Endodermal cell (in vitro differentiated cells): ENCODE measurements at regions not wholly inside any gene's neighbourhood (a gene's known extent, or its start where the extent isn't known, plus 50 kb on each side); places are given as distances from the start of the nearest gene placed in this dataset.

Experiments used
- DNase-seq: peaks from one replicate; pipeline ENCODE4 v3.0.0-alpha.2; 2017
- H3K27ac ChIP-seq: 2 replicates; pipeline ENCODE4 v1.5.1; 2013; ENCODE audit warnings: mild to moderate bottlenecking, low read depth, low read length, moderate library complexity
- H3K27me3 ChIP-seq: 2 replicates; pipeline ENCODE4 v1.6.1; 2013; ENCODE audit warnings: mild to moderate bottlenecking, low read length, moderate library complexity; ENCODE audit not compliant: insufficient read depth, control insufficient read depth, poor library complexity, severe bottlenecking
- H3K36me3 ChIP-seq: 2 replicates; pipeline ENCODE4 v1.7.0; 2013; ENCODE audit warnings: mild to moderate bottlenecking, low read length, moderate library complexity; ENCODE audit not compliant: control insufficient read depth, insufficient read depth
- H3K4me1 ChIP-seq: one replicate; pipeline ENCODE4 v1.7.0; 2013; ENCODE audit warnings: low read length; ENCODE audit not compliant: control insufficient read depth, insufficient read depth
- H3K4me3 ChIP-seq: 2 replicates; pipeline ENCODE4 v1.5.1; 2013; ENCODE audit warnings: mild to moderate bottlenecking, low read length, moderate library complexity
- H3K9ac ChIP-seq: 2 replicates; pipeline ENCODE4 v1.6.1; 2013; ENCODE audit warnings: mild to moderate bottlenecking, low read length, moderate library complexity; ENCODE audit not compliant: poor library complexity, severe bottlenecking; ENCODE audit errors: extremely low read depth
- H3K9me3 ChIP-seq: 2 replicates; pipeline ENCODE4 v1.6.1; 2013; ENCODE audit warnings: mild to moderate bottlenecking, low read length, moderate library complexity; ENCODE audit not compliant: control insufficient read depth
- H3K27ac Mint-ChIP-seq: 2 replicates; pipeline ENCODE4 v1.8.0; 2020; ENCODE audit warnings: mixed read lengths
- H3K27me3 Mint-ChIP-seq: 2 replicates; pipeline ENCODE4 v1.8.0; 2021; ENCODE audit warnings: mild to moderate bottlenecking, mixed read lengths; ENCODE audit not compliant: insufficient read depth
- H3K36me3 Mint-ChIP-seq: 2 replicates; pipeline ENCODE4 v1.8.0; 2020; ENCODE audit warnings: low read depth, mixed read lengths
- H3K4me1 Mint-ChIP-seq: 2 replicates; pipeline ENCODE4 v1.8.0; 2020; ENCODE audit warnings: mixed read lengths
- H3K4me3 Mint-ChIP-seq: 2 replicates; pipeline ENCODE4 v1.8.0; 2020; ENCODE audit warnings: mild to moderate bottlenecking, moderate library complexity, mixed read lengths
- H3K9me3 Mint-ChIP-seq: 2 replicates; pipeline ENCODE4 v1.8.0; 2020; ENCODE audit warnings: mild to moderate bottlenecking, mixed read lengths
- CTCF ChIP-seq: fragments of 200-600 bp; sonication (generic); conservative IDR thresholded peaks from 2 replicates; pipeline ENCODE4 v1.5.0; 2021; ENCODE audit warnings: antibody characterized with exemption, mild to moderate bottlenecking
- WGBS, 2 experiments: methylation state at CpG; one replicate each; pipeline versions ENCODE4 v1.1.5 to v1.1.7; 2013; ENCODE audit warnings: missing lambda C conversion rate in 2 of 2, mixed read lengths in 1 of 2; ENCODE audit not compliant: insufficient coverage in 1 of 2, insufficient read length in 1 of 2; 5-methylcytosine and 5-hydroxymethylcytosine counted together

- H3K4me3 Mint-ChIP-seq, result no peak overlapping the region
- H3K27ac Mint-ChIP-seq, result no peak overlapping the region
- no peaks in the 10 kb centered on the region for H3K9me3 ChIP-seq
- H3K36me3 Mint-ChIP-seq, result no peaks in the 10 kb centered on the region
- no peak overlapping the region for H3K4me3 ChIP-seq
- peaks cover 14% of the 10 kb centered on the region for H3K27me3 Mint-ChIP-seq
- H3K9ac ChIP-seq, result no peak overlapping the region
- no peak for DNase-seq
- no peak for TF ChIP-seq CTCF
- 100% methylated on average over 1 of the region's 2 CpGs; no CpG with 5 or more reads in 1 of the 2 experiments for WGBS, 2 experiments
- no peaks in the 10 kb centered on the region for H3K36me3 ChIP-seq
- H3K27ac ChIP-seq, result no peak overlapping the region
- no peaks in the 10 kb centered on the region for H3K9me3 Mint-ChIP-seq
- H3K27me3 ChIP-seq, result peaks cover 7% of the 10 kb centered on the region
- H3K4me1 ChIP-seq, result peaks cover 11% of the 10 kb centered on the region
- peaks cover 19% of the 10 kb centered on the region for H3K4me1 Mint-ChIP-seq
Observed at GRCh38 chr13:109656206-109656605, 130.2 kb downstream of the IRS2 start.

- H3K9me3 Mint-ChIP-seq, result no peaks in the 10 kb centered on the region
- TF ChIP-seq CTCF, result no peak
- no peak overlapping the region for H3K27ac ChIP-seq
- H3K27ac Mint-ChIP-seq, result no peak overlapping the region
- H3K9ac ChIP-seq, result no peak overlapping the region
- H3K4me1 Mint-ChIP-seq, result peaks cover 19% of the 10 kb centered on the region
- H3K36me3 ChIP-seq, result no peaks in the 10 kb centered on the region
- no peaks in the 10 kb centered on the region for H3K36me3 Mint-ChIP-seq
- H3K9me3 ChIP-seq, result no peaks in the 10 kb centered on the region
- 94 to 96% methylated on average over 5 of the region's 5 CpGs for WGBS, 2 experiments
- H3K4me1 ChIP-seq, result peaks cover 11% of the 10 kb centered on the region
- H3K4me3 Mint-ChIP-seq, result no peak overlapping the region
- no peak overlapping the region for H3K4me3 ChIP-seq
- H3K27me3 Mint-ChIP-seq, result peaks cover 9% of the 10 kb centered on the region
- no peak for DNase-seq
- peaks cover 7% of the 10 kb centered on the region for H3K27me3 ChIP-seq
Observed at GRCh38 chr13:109655611-109656010, 130.8 kb downstream of the IRS2 start.

- Mint-ChIP-seq H3K27me3 (peaks cover 7% of the 10 kb centered on the region), H3K27ac (no peak overlapping the region), H3K4me1 (peaks cover 19% of the 10 kb centered on the region), H3K9me3 (no peaks in the 10 kb centered on the region), H3K4me3 (no peak overlapping the region), H3K36me3 (no peaks in the 10 kb centered on the region)
- Histone ChIP-seq H3K27me3 (peaks cover 7% of the 10 kb centered on the region), H3K36me3 (no peaks in the 10 kb centered on the region), H3K4me3 (no peak overlapping the region), H3K9me3 (no peaks in the 10 kb centered on the region), H3K9ac (no peak overlapping the region), H3K4me1 (peaks cover 11% of the 10 kb centered on the region), H3K27ac (no peak overlapping the region)
- no peak for TF ChIP-seq CTCF
- no peak for DNase-seq
- WGBS, 2 experiments, result 100% methylated on average over 1 of the region's 1 CpG; no CpG with 5 or more reads in 1 of the 2 experiments
Observed at GRCh38 chr13:109655206-109655600, 131.2 kb downstream of the IRS2 start.
